Ascending aorta (tissue), 2 donors: ENCODE measurements at regions not wholly inside any gene's neighbourhood (a gene's known extent, or its start where the extent isn't known, plus 50 kb on each side); places are given as distances from the start of the nearest gene placed in this dataset.
"Not testable (repeated sequence)": the region's sequence is repeated elsewhere in the genome, so short reads cannot be mapped to it uniquely, and the experiment has no call there.

ENCODE experiments used
- DNase-seq, 2 donors: peaks; one replicate each; pipeline ENCODE4 v3.0.0-alpha.2; 2019; ENCODE audit warnings: low spot score in 2 of 2
- H3K27ac ChIP-seq, 2 donors: fragments of 200-600 bp; sonication (generic); one replicate each; pipeline ENCODE4 v1.5.1; 2016 to 2017; ENCODE audit warnings: mild to moderate bottlenecking in 1 of 2
- H3K27me3 ChIP-seq: fragments of 200-600 bp; sonication (generic); one replicate; pipeline ENCODE4 v1.5.1; 2017
- H3K36me3 ChIP-seq, 2 donors: fragments of 200-600 bp; sonication (generic); one replicate each; pipeline ENCODE4 v1.5.1; 2016
- H3K4me1 ChIP-seq, 2 donors: fragments of 200-600 bp; sonication (generic); one replicate each; pipeline ENCODE4 v1.5.1; 2016 to 2017; ENCODE audit warnings: mild to moderate bottlenecking in 1 of 2
- H3K4me3 ChIP-seq, 2 donors: fragments of 200-600 bp; sonication (generic); one replicate each; pipeline ENCODE4 v1.5.1; 2016 to 2017; ENCODE audit warnings: mild to moderate bottlenecking in 1 of 2
- H3K9me3 ChIP-seq, 2 donors: fragments of 200-600 bp; sonication (generic); one replicate each; pipeline ENCODE4 v1.5.1; 2016
- intact Hi-C: fragments of 100-400 bp; cut with DNase I; formaldehyde crosslinking; loops from one replicate; pipeline ENCODE4 v1.15.1; 2023
- TF ChIP-seq, protein P1 (sequence below), 3 experiments: fragments of 200-600 bp in 2 of 3; fragments of 450-650 bp in 1 of 3; sonication (generic) in 2 of 3; IDR thresholded peaks; one replicate each; pipeline ENCODE4 v1.5.1; 2016 to 2019; ENCODE audit warnings: antibody characterized with exemption in 3 of 3, mild to moderate bottlenecking in 1 of 3, moderate library complexity in 1 of 3

DNA sequence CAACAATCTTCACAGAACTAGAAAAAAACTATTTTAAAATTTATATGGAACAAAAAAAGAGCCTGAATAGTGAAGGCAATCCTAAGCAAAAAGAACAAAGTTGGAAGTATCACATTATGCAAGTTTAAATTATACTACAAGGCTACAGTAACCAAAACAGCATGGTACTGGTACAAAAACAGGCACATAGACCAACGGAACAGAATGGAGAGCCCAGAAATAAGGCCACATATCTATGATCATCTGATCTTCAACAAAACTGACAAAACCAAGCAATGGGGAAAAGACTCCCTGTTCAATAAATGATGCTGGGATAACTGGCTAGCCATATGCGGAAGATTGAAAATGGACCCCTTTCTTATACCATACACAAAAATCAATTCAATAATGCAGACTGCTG lies 74.4 kb upstream of the RTN4 start:
- H3K36me3 ChIP-seq, DNase-seq, H3K27me3 ChIP-seq, H3K9me3 ChIP-seq, H3K27ac ChIP-seq, H3K4me3 ChIP-seq, intact Hi-C loops: not testable (repeated sequence)
- H3K4me1 ChIP-seq: peaks cover 4 to 12% of the 10 kb centered on the region in 2 donors

DNA sequence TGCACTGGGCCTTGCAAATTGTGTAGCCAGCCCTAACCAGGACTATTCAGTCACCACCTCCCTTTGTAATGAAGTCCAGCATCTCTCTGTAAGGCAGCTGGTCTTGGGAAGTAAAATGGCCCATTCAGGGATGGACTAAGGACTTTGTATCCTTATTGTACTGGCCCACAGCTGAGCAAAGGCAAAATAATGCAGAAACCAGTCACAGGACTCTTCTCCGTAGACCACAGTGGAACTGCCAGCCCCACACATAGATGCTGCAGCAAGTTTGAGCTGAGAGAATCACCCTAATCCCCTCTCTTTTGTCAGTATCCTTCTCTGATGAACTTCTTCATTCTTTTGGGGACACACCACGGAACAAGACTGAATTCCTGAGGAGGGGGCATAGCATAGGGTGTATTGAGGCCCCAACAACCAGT lies 73.6 kb upstream of the RTN4 start:
- Histone ChIP-seq H3K4me1 (peaks cover 4 to 12% of the 10 kb centered on the region in 2 donors), H3K4me3 (no peak overlapping the region), H3K36me3 (no peaks in the 10 kb centered on the region), H3K27ac (no peak overlapping the region), H3K9me3 (peaks cover 0 to 3% of the 10 kb centered on the region in 2 donors), H3K27me3 (no peaks in the 10 kb centered on the region)
- DNase-seq: no peak
- TF ChIP-seq, protein P1, sequence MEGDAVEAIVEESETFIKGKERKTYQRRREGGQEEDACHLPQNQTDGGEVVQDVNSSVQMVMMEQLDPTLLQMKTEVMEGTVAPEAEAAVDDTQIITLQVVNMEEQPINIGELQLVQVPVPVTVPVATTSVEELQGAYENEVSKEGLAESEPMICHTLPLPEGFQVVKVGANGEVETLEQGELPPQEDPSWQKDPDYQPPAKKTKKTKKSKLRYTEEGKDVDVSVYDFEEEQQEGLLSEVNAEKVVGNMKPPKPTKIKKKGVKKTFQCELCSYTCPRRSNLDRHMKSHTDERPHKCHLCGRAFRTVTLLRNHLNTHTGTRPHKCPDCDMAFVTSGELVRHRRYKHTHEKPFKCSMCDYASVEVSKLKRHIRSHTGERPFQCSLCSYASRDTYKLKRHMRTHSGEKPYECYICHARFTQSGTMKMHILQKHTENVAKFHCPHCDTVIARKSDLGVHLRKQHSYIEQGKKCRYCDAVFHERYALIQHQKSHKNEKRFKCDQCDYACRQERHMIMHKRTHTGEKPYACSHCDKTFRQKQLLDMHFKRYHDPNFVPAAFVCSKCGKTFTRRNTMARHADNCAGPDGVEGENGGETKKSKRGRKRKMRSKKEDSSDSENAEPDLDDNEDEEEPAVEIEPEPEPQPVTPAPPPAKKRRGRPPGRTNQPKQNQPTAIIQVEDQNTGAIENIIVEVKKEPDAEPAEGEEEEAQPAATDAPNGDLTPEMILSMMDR (IDR thresholded peaks at IDR 0.05): no peak
- intact Hi-C loops: no loop called here

DNA sequence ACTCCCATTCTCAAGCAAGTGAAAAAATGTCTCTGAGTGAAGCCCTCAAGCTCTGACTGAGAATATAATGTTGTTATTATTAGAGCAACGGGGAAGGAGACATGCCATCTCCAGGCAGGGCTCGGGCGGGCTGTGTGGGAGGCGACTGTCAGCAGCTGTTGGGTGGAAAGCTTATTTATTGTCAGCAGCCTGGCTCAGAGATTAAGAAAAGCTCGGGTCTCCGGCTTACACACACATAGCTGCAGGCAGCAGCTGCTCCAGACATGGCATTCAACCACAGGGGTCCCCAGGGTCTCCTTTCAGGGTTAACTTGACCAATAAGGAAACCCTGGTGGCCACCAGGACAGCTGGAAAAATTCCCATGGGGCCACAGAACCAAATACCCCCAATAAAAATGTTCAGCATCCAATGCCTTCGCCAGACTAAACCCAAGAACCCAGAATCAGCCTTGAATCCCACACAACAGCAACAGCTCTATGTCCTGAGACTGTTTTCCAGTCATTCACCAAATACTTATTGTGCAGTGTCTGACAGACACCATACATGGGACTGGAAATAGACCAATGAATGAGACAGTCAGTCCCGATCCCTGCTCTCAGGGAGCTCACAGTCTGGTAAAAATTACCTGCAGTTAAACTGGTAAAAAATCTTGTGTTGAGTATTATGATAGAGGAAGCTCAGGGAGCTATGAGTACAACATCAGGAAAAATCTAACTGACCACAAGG lies 70.5 kb upstream of the RTN4 start:
- intact Hi-C loops: no loop called here
- Histone ChIP-seq H3K4me1 (peaks cover 4 to 12% of the 10 kb centered on the region in 2 donors), H3K27ac (peak overlapping the region; percentile 68 to 69), H3K27me3 (no peaks in the 10 kb centered on the region), H3K36me3 (no peaks in the 10 kb centered on the region), H3K4me3 (no peak overlapping the region), H3K9me3 (peaks cover 0 to 3% of the 10 kb centered on the region in 2 donors)
- TF ChIP-seq, protein P1 (IDR thresholded peaks at IDR 0.05): no peak
- no peak for DNase-seq

DNA sequence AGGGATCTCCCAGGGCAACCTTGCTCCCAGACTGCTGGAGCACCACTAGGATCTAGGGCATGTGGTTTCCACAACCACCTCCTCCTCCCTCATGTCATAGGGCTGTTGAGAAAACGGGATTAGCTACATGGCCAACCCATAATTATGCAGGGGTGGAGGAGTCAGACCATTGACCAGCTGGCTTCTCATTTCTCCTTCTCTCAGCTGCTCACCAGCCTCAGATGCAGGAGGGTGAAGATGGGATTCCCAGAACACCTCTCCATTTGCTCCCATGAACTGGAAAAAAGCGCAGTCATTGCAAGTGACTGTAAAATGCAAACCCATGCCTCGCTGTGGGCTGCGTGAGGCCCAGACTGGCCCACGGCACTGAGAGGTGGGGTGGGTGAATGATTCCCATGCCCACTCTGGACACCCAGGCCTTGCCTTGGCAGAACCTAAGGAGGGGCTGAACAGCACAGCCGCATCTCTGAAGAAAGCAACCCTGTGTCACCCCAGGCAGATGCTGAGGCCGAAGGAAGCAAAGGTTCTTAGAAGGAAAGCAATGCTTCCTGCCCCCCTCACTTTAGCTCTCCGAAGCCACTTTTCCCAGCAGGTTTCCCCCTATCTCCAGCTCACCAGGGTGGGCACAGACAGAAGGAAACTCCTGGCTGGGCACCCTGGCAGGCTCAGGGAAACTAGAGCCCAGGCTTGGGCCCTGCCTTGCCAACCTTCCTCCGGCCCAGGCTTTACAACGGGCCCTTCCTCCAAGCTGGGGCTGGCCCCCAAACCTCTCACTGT lies 69.6 kb upstream of the RTN4 start:
- no peaks in the 10 kb centered on the region for H3K27me3 ChIP-seq
- no peaks in the 10 kb centered on the region for H3K36me3 ChIP-seq
- intact Hi-C loops: loop anchor here (10.0 kb wide), 1 partner anchor 395 kb away; the partner anchor contains the start of gene EML6
- DNase-seq: no peak
- no peak overlapping the region for H3K4me3 ChIP-seq
- TF ChIP-seq, protein P1 (IDR thresholded peaks at IDR 0.05): no peak
- H3K27ac ChIP-seq: peak overlapping the region; percentile 68 to 69
- peaks cover 4 to 12% of the 10 kb centered on the region in 2 donors for H3K4me1 ChIP-seq
- peaks cover 0 to 3% of the 10 kb centered on the region in 2 donors for H3K9me3 ChIP-seq

DNA sequence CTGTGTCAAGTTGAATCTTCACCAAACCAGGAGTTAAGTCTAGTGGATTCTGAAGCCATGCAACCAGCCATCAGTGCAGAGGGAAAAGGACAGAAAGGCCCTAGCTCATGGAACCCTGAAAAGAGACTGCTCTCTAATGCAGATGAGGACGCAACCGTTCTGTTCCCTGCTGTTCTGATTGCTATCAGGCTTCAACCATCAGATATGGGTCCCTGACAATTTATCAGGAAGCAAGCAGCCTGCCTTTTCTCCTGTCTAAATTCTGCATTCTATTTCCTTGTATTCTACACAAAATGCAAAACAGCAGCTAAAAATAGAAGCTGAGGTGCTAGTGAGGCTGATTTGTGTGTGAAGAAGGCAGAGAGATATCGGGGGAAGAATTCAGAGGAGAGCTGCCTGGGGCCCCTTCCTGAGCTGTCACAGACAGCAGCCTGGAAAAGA lies 68.4 kb upstream of the RTN4 start:
- peaks cover 4 to 12% of the 10 kb centered on the region in 2 donors for H3K4me1 ChIP-seq
- intact Hi-C loops: loop anchor here (10.0 kb wide), 1 partner anchor 394 kb away; the partner anchor contains the start of gene EML6
- no peak overlapping the region for H3K4me3 ChIP-seq
- DNase-seq: no peak
- TF ChIP-seq, protein P1 (IDR thresholded peaks at IDR 0.05): no peak
- H3K36me3 ChIP-seq: no peaks in the 10 kb centered on the region
- H3K9me3 ChIP-seq: no peaks in the 10 kb centered on the region
- H3K27ac ChIP-seq: no peak overlapping the region
- no peaks in the 10 kb centered on the region for H3K27me3 ChIP-seq

DNA sequence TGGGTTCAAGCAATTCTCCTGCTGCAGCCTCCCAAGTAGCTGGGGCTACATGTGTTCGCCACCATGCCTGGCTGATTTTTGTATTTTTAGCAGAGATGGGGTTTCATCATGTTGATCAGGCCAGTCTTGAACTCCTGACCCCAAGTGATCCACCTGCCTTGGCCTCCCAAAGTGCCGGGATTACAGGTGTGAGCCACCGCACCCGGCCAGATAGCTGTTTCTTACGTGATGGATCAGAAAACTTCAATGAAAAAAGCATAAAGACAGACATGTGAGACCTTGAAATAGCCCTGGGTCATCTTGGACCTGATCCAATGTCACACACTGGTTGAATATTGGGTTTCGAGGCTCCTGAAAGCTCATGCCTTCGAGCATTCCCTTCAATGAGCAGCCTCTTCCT lies 66.7 kb upstream of the RTN4 start:
- H3K4me3 ChIP-seq: no peak overlapping the region
- intact Hi-C loops: loop anchor here (10.0 kb wide), 1 partner anchor 392 kb away; the partner anchor contains the start of gene EML6
- H3K27ac ChIP-seq: no peak overlapping the region
- no peak for DNase-seq
- TF ChIP-seq, protein P1 (IDR thresholded peaks at IDR 0.05): no peak
- H3K4me1 ChIP-seq: peaks cover 8 to 26% of the 10 kb centered on the region in 2 donors
- no peaks in the 10 kb centered on the region for H3K27me3 ChIP-seq
- H3K9me3 ChIP-seq: no peaks in the 10 kb centered on the region
- H3K36me3 ChIP-seq: no peaks in the 10 kb centered on the region
